ENCODE measurements at regions not wholly inside any gene's neighbourhood (a gene's known extent, or its start where the extent isn't known, plus 50 kb on each side); places are given as distances from the start of the nearest gene placed in this dataset.

DNA sequence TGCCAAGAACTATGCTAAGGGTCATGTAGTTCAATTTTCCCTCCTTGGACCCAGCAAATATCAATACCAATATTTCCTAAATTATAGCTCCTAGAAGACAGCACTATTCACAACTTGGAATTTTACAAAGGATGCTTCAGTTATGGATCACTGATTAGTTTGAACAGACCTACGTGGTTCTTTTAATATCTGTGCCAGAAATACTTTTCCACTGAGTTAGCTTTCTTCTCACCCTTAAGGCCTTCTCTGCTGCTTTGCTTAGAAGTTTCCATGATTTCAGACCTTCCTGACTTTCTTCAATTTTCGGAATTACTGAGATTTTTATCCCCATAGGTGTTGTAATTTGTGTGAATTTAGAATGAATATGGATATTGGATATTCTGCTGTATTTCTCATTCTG, 380.4 kb downstream of the PSAT1 start:
- no peak for TF ChIP-seq GATA2 (IDR thresholded peaks at IDR 0.05; ENCODE audit: low read depth, low read length)
- no peak for TF ChIP-seq GATA3 (IDR thresholded peaks at IDR 0.05; ENCODE audit: low read depth, low read length)

Data from SH-SY5Y (cell line).